Mesothelial cell of epicardium (in vitro differentiated cells): ENCODE measurements at regions not wholly inside any gene's neighbourhood (a gene's known extent, or its start where the extent isn't known, plus 50 kb on each side); places are given as distances from the start of the nearest gene placed in this dataset.
A peak's percentile ranks its signal among the peaks of the same experiment; 100 is the strongest.

Source experiments
- DNase-seq, 2 experiments: peaks; one replicate each; pipeline ENCODE4 v3.0.0; 2021; ENCODE audit warnings: low spot score in 2 of 2; ENCODE audit not compliant: unreplicated experiment in 2 of 2
- H3K27ac Mint-ChIP-seq: 2 replicates; pipeline ENCODE4 v1.8.0; 2021; ENCODE audit warnings: mixed read lengths
- H3K27me3 Mint-ChIP-seq: 2 replicates; pipeline ENCODE4 v1.8.0; 2021; ENCODE audit warnings: low read depth, mixed read lengths
- H3K36me3 Mint-ChIP-seq: 2 replicates; pipeline ENCODE4 v1.8.0; 2021; ENCODE audit warnings: mixed read lengths
- H3K4me1 Mint-ChIP-seq: 2 replicates; pipeline ENCODE4 v1.8.0; 2021; ENCODE audit warnings: mixed read lengths
- H3K4me3 Mint-ChIP-seq: 2 replicates; pipeline ENCODE4 v1.8.0; 2021; ENCODE audit warnings: mild to moderate bottlenecking, moderate library complexity, mixed read lengths
- H3K9me3 Mint-ChIP-seq: 2 replicates; pipeline ENCODE4 v1.8.0; 2021; ENCODE audit warnings: mixed read lengths
- TF ChIP-seq, protein P1 (sequence below): fragments of 200-600 bp; sonication (generic); IDR thresholded peaks from one replicate; pipeline ENCODE4 v1.5.0; 2021; ENCODE audit warnings: antibody characterized with exemption; ENCODE audit not compliant: unreplicated experiment

GRCh38 chr3:182478369-182478768 lies 314.9 kb upstream of the ATP11B start:
- Mint-ChIP-seq H3K27ac (no peak overlapping the region), H3K4me3 (no peak overlapping the region), H3K4me1 (peaks cover 13% of the 10 kb centered on the region), H3K27me3 (no peaks in the 10 kb centered on the region), H3K36me3 (no peaks in the 10 kb centered on the region), H3K9me3 (peaks cover 7% of the 10 kb centered on the region)
- DNase-seq = no peak
- TF ChIP-seq, protein P1, sequence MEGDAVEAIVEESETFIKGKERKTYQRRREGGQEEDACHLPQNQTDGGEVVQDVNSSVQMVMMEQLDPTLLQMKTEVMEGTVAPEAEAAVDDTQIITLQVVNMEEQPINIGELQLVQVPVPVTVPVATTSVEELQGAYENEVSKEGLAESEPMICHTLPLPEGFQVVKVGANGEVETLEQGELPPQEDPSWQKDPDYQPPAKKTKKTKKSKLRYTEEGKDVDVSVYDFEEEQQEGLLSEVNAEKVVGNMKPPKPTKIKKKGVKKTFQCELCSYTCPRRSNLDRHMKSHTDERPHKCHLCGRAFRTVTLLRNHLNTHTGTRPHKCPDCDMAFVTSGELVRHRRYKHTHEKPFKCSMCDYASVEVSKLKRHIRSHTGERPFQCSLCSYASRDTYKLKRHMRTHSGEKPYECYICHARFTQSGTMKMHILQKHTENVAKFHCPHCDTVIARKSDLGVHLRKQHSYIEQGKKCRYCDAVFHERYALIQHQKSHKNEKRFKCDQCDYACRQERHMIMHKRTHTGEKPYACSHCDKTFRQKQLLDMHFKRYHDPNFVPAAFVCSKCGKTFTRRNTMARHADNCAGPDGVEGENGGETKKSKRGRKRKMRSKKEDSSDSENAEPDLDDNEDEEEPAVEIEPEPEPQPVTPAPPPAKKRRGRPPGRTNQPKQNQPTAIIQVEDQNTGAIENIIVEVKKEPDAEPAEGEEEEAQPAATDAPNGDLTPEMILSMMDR = no peak

DNA sequence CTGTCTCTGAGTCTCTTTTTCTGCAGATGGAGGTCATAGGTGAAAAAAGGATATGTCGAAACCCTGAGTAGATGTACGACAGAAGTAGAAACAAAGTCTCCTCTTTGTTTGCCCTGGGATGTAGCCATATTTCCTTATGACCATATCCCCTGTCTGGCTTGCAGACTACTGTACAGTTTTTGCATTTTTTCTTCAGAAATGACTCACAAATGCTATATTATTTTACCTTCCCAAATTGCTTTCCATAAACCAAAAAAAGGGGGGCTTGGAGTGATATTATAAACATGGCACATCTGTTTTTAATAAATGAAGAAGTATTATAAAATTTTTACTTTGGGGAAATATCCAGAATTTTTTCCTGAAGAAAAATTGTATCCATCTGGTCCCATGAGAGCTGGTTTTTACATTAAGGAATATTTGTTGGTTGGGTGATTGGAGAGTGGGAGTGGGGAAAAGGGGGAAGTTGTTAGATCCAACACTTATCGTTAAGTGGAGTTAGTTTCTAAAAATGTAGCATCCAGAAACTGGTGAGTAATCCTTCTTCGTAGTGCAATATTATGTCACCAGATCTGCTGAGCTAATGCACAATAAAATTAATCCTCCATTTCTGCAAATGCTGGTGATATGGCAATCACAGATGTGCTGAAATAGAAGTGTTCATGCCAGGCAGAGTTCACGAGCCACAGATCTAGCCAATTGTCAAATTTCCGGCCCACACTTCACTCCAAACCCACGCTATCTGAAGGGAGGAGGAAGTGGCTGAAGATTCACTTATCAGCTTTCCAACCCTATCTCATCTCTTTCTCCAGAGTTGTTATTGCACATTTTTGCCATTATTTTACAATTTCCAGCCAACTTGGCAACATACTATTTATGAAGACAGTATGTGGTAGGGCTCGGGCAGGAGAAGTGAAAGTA lies 313.6 kb upstream of the ATP11B start:
- Mint-ChIP-seq H3K4me3 (no peak overlapping the region), H3K27ac (no peak overlapping the region), H3K4me1 (peaks cover 21% of the 10 kb centered on the region), H3K36me3 (no peaks in the 10 kb centered on the region), H3K9me3 (peaks cover 7% of the 10 kb centered on the region), H3K27me3 (no peaks in the 10 kb centered on the region)
- TF ChIP-seq, protein P1 = no peak
- DNase-seq = no peak

DNA sequence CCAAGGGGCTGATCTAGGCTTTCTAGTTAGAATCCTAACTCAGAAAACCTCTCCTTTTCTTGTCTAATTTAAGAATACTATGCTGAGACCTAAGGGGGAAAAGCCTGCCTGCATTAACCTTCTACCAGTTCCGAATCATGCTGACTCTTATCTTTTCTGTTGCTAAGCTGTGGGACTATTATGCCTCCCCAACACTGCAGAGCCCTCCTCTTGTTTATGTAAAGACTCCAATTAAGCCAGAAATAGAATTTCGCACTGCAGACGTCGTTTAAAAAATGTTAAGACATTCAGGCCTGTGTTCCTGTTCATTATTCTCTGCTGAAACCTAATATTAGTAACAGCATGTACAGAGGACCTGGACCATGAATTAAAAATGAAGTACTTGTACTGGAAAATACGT lies 310.6 kb upstream of the ATP11B start:
- TF ChIP-seq, protein P1 = no peak
- H3K4me1 Mint-ChIP-seq = peaks cover 49% of the 10 kb centered on the region
- no peak overlapping the region for H3K4me3 Mint-ChIP-seq
- H3K36me3 Mint-ChIP-seq = no peaks in the 10 kb centered on the region
- H3K27me3 Mint-ChIP-seq = no peaks in the 10 kb centered on the region
- no peak overlapping the region for H3K27ac Mint-ChIP-seq
- H3K9me3 Mint-ChIP-seq = peaks cover 7% of the 10 kb centered on the region
- no peak for DNase-seq

GRCh38 chr3:182484682-182485081 lies 308.6 kb upstream of the ATP11B start:
- H3K36me3 Mint-ChIP-seq = no peaks in the 10 kb centered on the region
- peaks cover 53% of the 10 kb centered on the region for H3K4me1 Mint-ChIP-seq
- peaks cover 7% of the 10 kb centered on the region for H3K9me3 Mint-ChIP-seq
- H3K27me3 Mint-ChIP-seq = no peaks in the 10 kb centered on the region
- H3K27ac Mint-ChIP-seq = no peak overlapping the region
- no peak overlapping the region for H3K4me3 Mint-ChIP-seq
- TF ChIP-seq, protein P1 = no peak
- DNase-seq = no peak

DNA sequence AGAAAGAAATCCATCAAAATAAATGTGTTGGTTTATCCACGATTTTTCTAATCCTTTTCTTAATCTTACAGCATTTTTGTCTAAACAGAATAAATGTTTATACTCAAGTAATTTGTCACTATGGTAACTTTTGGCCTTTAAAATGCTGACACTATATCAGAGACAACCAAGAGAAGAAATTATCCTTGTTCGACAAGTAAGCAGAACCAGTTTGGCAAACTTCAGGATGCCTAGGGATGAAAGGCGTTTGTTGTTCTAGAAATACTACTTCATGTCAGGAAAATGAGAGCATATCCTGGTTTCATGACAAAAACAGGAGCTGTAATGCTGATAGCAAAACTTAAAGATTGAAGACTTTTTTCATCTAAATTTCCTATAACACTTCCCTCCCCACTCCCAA lies 308.0 kb upstream of the ATP11B start:
- Mint-ChIP-seq H3K36me3 (no peaks in the 10 kb centered on the region), H3K9me3 (peaks cover 7% of the 10 kb centered on the region), H3K4me1 (peaks cover 53% of the 10 kb centered on the region), H3K27ac (peak overlapping the region; percentile 52), H3K4me3 (no peak overlapping the region), H3K27me3 (no peaks in the 10 kb centered on the region)
- TF ChIP-seq, protein P1 = no peak
- DNase-seq = no peak
